HG02885 (cell line): ENCODE measurements at regions not wholly inside any gene's neighbourhood (a gene's known extent, or its start where the extent isn't known, plus 50 kb on each side); places are given as distances from the start of the nearest gene placed in this dataset.
"Not testable (repeated sequence)": the region's sequence is repeated elsewhere in the genome, so short reads cannot be mapped to it uniquely, and the experiment has no call there.

Source experiments
- ATAC-seq: cut with Tn5 transposase; IDR thresholded peaks from one replicate; pipeline ENCODE4 v1.9.1; 2021; ENCODE audit warnings: mild to moderate bottlenecking; ENCODE audit not compliant: unreplicated experiment, poor library complexity

DNA sequence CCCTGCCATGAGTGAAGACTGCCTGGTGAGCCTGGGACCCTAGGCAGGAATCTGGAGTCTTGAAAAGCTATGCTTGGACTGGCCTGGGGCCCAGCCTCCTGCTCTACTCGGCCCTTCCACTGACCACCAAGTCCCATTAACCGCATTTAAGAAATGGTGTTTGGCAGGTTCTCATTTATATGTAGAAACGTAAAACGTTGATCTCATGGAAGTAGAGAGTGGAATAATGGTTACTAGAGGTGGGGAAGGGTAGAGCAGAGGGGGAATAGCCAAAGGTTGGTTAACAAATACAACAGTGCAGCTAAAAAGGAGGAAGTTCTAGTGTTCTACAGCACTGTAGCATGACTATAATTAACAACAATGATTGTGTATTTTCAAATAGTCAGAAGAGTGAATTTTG is 72.9 kb upstream of the EED start:
- no peak for ATAC-seq

DNA sequence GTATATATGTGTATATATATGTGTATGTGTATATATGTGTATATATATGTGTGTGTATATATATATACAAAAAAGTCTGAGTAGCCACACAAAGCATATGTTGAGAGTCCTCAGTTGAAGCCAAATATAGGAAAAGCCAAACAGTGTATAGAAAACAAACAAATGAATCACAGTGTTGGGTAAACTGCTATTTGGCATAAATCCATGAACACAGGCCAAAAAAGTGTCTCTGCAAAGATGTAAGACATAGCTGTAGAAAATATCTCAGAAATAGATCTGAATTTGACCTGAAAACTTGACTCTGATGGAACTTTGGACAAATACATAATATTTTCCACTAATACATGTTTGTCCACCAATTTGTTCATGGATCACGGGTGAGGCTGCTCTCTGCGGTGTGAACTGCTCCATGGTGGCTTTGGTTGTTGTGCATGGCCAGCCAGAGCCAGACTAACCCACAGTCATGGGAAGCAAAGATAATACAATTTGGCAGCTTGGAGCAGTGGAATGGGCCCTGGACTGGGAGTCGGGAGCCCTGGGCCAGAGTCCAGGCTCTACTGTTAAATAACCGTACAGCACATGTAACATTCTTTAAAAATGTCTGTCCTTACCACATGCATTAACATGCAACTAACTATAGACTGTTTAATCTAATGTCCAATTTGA is 76.9 kb upstream of the EED start:
- ATAC-seq: no peak

DNA sequence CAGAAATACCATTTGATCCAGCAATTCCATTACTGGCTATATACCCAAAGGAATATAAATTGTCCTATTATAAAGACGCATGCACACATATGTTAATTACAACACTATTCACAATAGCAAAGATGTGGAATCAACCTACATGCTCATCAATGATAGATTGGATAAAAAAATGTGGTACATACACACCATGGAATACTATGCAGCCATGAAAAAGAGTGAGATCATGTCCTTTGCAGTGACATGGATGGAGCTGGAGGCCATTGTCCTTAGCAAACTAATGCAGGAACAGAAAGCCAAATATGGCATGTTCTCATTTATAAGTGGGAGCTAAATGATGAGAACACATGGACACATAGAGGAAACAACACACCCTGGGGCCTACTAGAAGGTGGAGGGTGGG is 78.3 kb upstream of the EED start:
- ATAC-seq: not testable (repeated sequence)

DNA sequence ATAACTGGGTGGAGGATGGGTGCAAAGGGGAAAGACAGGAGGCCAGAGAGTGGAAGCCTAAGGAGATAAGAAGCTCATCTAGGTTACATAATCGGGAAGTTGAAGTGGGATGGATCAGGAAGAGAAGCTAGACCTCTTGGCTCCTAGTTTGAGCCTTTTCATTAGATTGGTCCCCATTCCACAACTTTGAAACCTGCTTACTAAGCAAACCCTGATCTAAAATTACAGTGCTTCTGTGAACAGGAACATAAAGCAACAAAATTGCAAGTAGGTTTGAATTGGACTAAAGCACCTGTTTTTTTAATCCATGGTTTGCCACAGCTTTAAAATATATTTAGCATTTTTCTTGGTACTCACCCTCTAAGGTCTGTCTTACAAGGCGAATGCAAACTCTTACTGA is 80.4 kb upstream of the EED start:
- ATAC-seq: no peak

DNA sequence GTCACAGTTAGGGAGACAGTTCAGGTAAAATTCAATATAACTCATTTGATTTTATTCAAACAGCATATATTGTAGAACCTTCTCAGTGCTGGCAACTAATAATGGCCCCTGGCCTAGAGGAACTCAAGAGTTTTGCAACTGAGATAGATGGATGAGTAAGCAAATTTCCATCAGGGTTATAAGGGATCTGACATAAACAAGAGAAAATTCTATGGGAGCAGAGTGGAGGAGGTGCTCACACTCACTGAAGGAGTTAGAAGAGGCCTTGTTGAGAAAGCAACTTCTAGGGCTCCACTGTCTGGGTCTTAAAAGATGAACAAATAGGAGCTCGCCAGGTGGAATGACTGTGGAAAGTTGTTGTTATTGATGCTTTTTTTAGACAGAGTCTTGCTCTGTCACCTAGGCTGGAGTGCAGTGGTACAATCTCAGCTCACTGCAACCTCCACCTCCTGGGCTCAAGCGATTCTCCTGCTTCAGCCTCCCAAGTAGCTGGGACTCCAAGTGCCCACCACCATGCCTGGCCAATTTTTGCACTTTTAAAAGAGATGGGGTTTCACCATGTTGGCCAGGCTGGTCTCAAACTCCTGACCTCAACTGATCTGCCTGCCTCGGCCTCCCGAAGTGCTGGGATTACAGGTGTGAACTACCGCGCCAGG is 81.2 kb upstream of the EED start:
- ATAC-seq: not testable (repeated sequence)

DNA sequence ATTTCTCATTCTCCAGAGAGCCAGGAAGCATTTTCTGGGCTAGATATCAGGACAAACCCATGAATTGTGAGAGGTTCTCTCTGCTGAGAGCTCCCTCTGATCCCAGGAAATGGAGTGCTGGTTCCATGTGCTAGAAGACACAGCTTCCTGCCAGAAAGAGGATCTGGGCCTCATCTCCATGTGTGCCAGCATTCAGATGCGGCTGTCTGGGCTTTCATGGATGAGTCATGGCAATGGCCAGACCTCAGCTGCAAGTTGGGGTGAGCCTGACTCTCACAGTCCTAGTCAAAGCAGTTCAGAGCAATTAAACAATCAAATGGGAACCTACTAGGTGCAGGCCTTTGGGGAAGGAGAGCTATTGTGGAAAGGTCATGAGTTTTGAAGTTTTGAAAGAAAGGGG is 82.3 kb upstream of the EED start:
- ATAC-seq: no peak

DNA sequence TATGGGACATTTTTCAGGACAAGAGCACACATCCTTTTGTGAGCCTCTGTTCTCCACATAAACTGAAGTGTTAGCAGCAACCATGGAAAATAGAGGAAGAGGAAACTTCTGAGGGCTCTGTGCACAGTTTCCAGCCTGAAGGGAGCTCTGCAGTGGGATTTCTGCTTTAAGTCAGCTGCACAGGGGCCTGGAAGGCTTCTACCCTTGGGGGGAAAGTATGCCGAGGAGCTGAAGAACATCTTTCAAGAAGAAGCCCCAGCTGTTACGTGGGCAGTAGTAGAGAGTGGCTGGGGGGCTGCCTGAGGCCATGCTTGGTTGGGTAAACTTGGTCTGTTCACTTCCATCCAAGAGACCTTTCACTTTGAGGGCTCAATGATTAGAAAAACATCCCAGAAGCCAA is 82.7 kb upstream of the EED start:
- no peak for ATAC-seq

DNA sequence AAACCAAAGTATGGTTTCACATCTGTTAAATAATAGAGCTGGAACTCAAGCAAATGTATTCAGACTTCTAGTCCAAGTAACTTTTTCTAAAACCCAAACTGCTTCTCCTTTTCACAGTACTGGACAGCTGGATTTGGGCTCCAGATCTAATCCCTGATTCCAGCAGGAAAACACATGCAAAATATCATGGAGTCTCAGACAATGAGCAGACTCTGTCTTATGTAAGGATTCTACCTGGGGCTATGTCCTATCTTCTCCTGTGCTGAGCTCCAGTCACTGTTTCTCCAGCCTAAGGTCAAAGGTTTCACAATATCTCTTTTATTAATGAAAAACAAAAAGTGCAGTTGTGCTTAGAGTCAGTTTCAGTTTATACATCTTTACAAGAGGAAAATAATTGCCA is 83.2 kb upstream of the EED start:
- ATAC-seq: no peak

DNA sequence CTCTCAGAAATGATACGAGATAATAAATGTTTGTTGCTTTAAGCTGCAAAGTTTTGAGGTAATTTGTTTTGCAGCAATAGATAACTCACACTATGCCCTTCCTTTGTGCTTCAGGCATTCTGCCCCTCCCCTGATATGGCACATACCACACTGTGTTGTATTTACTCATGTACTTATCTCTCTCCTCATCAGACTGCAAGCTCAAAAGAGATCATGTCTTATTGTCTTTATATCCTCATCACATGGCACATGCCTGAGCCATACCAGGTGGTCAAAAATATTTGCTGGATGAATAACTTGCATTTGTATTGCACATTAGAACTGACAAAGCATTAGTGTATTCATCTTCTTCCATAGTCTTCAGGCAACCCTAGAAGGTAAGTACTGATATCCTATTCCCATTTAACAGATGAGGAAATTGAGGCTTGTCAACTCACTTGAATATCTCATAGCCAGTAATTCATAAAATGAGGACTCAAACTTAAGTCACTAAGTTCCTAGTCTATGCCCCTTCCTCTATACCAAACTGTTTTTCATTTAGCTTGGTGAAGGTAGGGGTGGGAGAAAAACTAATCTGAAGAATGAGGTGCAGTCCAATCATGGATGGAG is 83.9 kb upstream of the EED start:
- no peak for ATAC-seq

DNA sequence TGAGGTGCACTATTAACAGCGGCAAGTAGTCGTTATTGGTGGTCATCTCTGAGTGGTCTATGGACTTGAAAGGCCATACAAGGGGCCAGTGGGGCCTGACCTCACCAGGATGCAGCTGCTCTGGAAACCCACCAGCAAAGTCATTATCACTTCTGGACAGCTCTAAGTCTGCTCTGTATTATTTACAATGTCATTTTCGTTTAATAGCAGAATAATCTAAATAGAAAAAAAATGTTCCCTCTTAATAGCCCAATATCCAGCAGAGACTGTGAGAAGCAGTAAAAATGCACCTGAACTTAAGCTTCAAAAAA is 85.0 kb upstream of the EED start:
- ATAC-seq: no peak

DNA sequence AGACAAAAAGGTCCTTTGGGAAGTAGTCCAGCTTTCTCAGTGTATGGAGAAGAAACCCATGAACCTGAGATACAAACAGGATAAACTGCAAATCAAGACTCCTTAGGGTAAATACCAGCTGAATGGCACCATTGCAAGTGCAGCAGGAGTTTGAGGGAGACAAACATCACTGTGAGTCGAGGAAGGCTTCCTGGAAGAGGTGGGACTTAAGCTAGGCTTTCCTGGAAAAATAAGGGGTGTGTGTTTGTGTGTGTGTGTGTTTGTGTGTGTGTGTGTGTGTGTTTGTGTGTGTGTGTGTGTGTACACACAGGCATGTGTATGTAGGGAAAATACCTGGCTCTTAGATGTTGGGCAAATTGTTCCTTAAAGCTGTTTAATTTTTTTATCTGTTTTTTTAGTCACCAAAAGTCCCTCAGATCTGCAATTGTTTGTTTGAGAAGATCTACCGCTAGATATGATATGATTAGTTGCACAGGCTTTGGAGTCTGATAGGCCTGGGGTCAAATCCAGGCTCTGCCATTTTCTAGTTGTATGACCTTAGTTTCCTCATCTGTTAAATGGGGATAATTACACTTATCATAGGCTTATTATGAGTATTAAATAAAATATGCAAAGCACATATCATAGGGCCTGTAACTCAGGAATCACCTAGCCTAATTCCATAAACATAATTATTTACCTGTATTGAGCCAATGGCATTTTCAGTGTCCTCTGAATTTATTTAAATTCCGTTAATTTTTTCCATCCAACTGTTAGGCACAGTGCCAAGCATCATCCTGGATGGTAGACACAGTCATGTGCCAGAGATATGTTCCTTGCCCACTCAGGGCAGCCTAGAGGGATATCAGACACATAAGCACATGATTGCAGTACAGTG is 85.6 kb upstream of the EED start:
- no peak for ATAC-seq

DNA sequence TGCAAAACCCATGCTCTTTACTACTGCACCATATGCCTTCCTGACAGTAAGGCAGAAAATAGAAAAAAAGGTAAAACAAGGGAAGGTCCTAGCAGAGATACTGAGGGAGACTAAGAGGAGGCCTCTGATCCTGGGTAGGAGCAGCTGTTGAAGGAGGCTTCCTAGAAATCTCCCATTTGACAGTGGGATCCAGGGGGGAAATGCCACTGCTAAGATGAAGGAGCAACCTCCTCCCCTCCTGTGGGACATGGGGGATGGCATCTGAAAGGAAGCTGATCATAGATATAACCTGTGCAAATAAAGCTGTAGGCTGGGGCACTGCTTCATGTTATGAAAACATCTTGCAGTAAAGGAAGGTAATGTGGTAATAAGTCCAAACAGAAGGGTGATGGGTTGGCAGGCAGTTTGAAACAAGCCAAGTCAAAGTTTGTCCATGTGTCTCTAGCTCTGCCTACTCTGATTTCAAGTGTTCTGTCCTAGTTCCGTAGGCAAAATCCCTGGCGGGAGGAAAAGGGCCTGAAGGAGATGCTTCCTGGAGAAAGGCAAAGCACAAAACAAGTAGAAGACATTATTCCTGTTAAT is 86.7 kb upstream of the EED start:
- ATAC-seq: no peak

DNA sequence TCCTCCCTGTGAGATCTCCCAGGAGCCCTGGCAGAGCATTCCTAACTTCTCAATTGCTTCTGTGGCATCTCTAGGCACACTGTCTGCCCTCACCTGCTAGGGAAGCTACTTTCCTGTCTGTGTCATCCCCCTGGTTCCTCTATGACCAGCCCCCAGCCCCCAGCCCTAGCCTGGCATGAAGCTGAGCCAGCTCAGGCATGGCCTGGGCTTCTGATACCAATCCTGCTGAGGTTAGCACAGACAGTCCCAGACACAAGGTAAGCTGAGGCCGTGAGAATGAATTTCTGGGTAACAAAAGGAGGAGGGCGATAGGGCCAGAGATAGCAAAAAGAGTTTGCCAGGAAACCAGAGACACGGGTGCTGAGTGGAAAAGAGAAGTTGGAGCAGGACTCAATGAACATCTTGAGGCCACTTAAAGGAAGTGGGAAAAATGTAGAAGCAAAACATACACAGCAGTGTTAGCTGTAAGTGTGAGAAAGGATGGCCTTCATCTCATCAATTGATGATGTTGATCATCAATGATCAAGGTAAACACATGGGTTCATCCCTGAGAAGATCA is 87.6 kb upstream of the PICALM start:
- no peak for ATAC-seq

DNA sequence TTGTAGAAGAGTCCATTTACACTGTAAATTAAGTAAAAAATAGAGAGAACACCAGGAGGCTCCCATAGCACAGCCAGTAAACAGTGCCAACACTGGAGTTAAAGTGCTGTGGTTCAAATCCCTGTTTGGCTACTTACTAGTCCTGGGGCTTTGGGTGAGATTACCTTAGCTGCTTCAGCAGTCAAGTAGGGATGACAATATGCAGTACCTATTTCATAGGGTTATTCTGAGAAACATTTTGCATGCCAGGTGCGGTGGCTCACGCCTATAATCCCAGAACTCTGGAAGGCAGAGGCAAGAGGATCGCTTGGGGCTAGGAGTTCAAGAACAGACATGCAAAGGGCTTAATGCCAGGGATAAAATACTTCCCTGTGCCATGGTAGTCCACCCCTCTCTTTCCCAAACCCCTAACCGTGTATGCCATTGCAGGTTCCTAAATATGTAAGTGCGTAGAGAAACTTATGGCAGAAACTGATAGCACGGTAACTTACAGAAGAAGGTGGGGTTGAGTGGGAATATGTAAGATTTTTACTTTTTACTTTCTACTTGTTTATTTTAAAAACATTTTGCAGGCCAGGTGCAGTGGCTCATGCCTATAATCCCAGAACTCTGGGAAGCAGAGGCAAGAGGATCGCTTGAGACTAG is 86.4 kb upstream of the PICALM start:
- ATAC-seq: no peak

DNA sequence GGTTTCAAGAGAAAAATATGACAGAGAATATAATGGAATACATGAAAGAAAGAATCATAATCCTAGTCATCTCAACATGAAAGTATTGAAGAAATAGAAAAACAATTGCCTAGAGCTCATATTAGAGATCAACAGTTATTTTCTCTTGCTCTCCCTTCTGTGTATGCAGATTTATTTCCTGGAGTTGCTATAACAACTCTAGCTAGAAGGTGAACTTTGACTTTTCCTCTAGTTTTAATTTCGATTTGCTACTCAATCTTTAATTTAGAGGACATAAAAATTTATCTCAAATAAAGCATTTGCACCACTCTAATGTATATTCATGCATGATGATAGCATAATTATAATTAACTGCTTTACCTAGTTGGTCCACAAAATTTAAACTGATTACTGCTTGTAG is 84.6 kb upstream of the PICALM start:
- ATAC-seq: no peak

DNA sequence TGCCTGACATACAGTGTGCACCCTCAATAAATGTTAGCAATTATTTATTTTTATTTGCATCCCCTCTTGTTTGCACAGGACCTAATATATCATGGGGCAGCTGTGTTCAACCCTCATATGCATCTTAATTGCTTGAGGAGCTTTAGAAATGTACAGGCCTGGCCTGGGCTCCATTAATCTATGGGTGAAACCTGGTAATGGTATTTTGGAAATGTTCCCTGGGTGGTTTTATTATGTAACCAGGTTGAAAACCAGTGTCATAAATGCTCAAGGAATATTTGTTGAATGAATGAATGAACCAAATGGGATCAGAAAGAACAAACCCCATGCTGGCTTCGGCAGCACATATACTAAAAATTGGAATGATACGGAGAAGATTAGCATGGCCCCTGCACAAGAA is 84.0 kb upstream of the PICALM start:
- ATAC-seq: no peak

DNA sequence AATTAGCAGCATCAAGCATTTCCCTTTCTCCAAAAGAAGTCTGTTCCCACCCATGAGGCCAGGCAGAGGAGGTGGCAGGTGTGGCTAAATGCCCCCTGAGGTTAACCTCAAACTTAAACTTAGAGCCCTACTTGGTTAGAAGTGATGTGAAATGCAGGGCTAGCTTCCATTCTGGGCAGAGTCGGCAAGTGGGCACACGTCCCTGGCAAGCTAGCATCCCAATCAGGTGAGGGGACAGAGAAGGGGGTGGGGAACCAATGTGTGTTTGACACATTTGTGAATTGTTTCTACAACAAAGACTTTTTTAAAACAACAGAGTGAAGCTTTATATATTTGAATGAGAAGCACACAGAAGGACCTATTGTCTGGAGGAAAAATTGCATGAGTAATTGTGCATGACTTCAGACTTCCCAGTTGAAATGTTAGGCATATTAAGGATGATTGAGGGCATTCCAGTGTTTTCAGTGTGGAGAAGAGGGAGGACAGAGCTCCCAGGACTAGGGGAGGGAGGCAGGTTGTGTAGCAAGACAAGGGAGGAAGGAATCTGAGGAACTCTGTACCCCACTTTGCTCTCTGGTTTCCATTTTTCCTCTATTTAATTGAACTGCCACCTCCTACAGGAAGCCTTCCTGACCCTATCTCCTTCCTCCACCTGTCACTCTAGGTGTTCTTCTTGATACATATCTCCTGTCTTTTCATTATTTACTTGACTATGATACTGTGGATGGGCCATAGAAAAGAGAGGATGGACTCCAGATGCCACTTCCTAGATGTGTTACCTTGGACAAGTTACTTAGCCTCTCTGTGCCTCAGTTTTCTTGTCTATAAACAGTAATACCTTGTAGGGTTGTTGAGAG is 83.3 kb upstream of the PICALM start:
- no peak for ATAC-seq

DNA sequence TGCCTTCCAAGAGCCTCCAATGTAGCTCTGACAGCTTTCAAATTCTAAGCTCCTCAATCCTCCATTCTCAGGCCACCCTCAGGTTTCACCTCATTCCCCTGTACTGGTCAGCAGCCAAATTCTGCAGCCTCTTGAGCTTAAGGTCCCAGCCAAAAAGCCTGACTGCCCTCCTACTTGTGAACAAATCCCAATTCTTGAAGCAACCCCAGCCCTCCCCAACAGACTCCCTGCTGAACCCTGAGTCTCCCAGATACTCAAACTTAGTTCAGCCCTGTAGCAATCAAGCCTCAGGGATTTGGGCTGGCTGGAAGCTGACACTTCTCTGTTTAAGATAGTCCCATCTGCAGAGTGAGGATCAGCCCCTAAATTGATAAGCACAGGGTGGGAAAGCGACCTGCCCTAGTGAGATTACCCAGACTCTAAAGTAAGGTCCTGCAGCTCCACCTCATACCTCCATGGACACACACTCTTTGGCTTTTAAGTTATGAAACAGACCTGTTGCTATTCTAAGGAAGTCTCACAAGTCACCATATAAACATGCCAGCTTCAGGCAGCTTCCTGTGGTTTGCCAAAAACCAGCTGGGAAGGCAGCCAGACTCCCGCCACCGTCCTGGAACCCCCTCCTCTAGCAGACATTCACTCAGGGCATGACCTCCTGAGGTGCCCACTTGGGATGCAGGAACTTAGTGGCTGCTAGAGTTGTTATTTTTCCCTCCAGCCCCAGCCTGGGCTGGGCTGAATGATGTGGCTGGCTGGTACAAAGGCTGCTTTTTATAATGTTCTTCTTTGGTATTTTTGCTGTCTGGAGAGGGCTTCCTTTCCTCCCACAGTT is 82.5 kb upstream of the PICALM start:
- no peak for ATAC-seq
